OCI-LY7 (cell line): ENCODE measurements at regions not wholly inside any gene's neighbourhood (a gene's known extent, or its start where the extent isn't known, plus 50 kb on each side); places are given as distances from the start of the nearest gene placed in this dataset.

Experiments used
- CTCF ChIP-seq: fragments of 200-600 bp; sonication (generic); conservative IDR thresholded peaks from 2 replicates; pipeline ENCODE4 v1.5.1; 2014; ENCODE audit warnings: mild to moderate bottlenecking, antibody characterized with exemption, low read length, moderate library complexity, mixed read lengths
- EZH2phosphoT487 ChIP-seq: fragments of 200-600 bp; sonication (generic); IDR thresholded peaks from 2 replicates; pipeline ENCODE4 v1.6.1; 2018; ENCODE audit warnings: low read depth, borderline replicate concordance, mild to moderate bottlenecking, mixed run types, antibody characterized with exemption, low read length, moderate library complexity, mixed read lengths

GRCh38 chr2:57602733-57603132 lies 443.9 kb upstream of the VRK2 start:
- TF ChIP-seq CTCF (no peak), EZH2phosphoT487 (no peak)
